Gastroesophageal sphincter (tissue), 3 donors: ENCODE measurements at regions not wholly inside any gene's neighbourhood (a gene's known extent, or its start where the extent isn't known, plus 50 kb on each side); places are given as distances from the start of the nearest gene placed in this dataset.

ENCODE experiments used
- CTCF ChIP-seq, 4 experiments: fragments of 200-600 bp in 2 of 4; fragments of 450-650 bp in 2 of 4; sonication (generic) in 1 of 4; IDR thresholded peaks; one replicate each; pipeline ENCODE4 v1.5.1; 2017 to 2019; ENCODE audit warnings: antibody characterized with exemption in 4 of 4, mild to moderate bottlenecking in 2 of 4, moderate library complexity in 2 of 4
- EP300 ChIP-seq: sonication (generic); formaldehyde crosslinking; IDR thresholded peaks from one replicate; pipeline ENCODE4 v1.6.1; 2017; ENCODE audit warnings: antibody characterized with exemption, mild to moderate bottlenecking
- POLR2A ChIP-seq, 2 donors: fragments of 450-650 bp; IDR thresholded peaks; one replicate each; pipeline ENCODE4 v1.6.1; 2017; ENCODE audit warnings: antibody characterized with exemption in 2 of 2, mild to moderate bottlenecking in 2 of 2, moderate library complexity in 1 of 2
- POLR2AphosphoS5 ChIP-seq: sonication (generic); formaldehyde crosslinking; IDR thresholded peaks from one replicate; pipeline ENCODE4 v1.6.1; 2017; ENCODE audit warnings: antibody characterized with exemption

GRCh38 chr10:57506414-57507094 is 761.1 kb downstream of the IPMK start:
- no peak for TF ChIP-seq CTCF (IDR thresholded peaks at IDR 0.05)
- no peak for TF ChIP-seq POLR2AphosphoS5
- TF ChIP-seq POLR2A (IDR thresholded peaks at IDR 0.05): no peak
- TF ChIP-seq EP300: no peak
